Hippocampal formation (tissue), 2 donors: ENCODE measurements at regions not wholly inside any gene's neighbourhood (a gene's known extent, or its start where the extent isn't known, plus 50 kb on each side); places are given as distances from the start of the nearest gene placed in this dataset.

Experiments used
- DNase-seq, 2 donors: peaks; one replicate each; lab custom pipeline; 2025; lab: John Stamatoyannopoulos, UW

DNA sequence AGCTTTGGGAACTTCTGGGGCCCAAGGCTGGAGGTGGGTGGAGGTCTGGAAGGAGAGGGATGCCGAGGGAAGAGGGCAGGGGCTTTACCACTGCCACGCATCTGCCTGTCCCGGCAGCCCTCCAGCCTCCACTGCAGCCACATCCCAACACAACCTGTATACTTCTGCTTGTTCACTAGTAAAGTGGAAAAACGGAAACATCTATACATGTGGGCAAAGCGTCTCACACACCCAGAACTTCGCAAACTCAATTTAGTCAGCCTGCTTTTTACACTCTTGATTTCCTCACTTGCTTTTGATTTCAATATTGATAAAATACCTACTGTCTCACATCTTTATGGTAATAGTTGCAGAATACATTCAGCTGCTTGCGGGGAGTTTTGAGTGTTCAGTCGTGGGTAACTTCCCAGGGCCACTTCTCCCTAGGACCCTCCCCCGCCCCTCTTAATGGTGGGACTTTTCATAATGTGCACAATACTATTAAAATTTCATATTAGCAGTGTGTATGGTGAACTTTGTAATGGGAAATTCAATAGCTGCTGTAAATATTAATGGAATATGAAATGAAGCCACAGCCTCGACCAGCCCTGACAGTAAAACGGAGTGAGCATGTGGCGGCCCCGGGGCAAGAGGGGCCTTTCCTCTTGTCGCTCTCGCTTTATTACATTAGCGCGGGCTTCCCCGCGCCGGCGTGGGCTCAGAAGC is 85.2 kb downstream of the NR2F2 start:
- no peak for DNase-seq

DNA sequence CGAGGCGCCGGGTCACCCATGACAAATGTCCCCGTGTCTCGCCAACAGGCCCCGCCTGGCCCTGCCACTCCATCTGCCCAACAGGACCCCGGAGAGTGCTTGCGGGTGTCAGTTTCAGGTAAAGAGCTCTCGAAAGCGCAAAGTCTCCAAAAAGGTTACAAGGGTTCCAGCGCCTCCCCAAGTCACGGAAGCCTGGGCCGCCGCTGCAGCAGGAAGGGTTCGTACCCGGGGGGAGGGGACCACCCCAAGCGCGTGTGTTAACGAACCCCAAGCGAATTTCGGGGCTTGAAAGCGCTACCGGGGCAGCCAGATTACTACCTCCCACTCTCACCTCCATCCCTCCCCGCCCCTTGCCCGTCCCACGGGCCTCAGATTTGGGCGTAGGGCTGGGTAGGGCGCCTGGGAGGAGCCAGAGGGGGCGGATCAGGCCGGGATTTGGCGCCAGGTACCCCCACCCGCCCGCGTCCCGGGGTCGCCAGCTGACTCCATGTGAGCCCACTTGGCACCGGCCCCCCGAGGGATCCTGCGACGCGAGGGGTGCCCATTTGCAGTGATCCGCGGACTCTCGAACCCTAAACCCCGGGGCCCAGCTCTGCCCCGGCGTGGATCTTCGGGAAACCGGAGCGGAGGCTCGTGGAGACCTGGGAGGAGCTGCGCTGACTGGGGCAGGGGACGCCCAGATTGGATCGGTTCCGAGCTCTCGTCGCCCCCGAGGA is 85.9 kb downstream of the NR2F2 start:
- no peak for DNase-seq

DNA sequence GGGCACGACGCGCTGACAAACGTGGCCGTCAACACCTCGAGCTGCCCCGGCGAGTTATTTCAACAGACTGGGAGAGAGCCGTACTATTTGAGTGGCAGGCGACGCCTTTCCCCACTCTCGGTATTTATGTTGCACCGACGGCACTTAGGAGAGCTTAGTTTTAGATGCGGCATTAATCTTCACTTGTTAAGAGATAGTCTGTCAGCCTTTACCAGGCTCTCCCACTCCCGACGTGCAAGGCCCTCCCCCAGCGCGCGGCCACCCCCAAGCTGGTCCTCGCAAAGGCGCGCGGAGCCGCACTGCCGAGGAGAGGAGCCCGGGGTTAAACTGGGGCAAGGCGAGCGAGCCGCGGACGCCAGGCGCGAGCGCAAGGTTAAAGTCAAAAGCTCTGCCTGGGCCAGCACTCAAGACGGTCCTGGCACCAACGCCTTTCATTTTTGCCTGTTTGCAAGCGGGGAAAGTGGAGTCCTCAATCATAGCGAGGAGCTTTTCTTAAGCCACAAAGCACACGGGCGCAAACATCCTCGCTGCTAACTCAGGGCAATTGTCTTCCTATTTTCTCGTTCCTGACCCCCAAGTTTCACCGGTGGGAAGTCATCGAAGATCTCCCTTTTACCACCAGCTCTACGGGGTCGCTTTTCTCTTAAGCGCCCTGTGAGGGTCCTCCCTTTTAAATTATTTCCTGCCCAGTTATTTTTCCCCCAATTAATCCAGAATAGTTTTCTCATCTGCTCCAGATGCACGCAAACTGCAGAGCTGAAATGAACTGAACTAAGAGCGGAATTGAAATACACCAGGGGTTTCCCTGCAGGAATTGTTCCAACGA is 86.6 kb downstream of the NR2F2 start:
- DNase-seq: no peak

DNA sequence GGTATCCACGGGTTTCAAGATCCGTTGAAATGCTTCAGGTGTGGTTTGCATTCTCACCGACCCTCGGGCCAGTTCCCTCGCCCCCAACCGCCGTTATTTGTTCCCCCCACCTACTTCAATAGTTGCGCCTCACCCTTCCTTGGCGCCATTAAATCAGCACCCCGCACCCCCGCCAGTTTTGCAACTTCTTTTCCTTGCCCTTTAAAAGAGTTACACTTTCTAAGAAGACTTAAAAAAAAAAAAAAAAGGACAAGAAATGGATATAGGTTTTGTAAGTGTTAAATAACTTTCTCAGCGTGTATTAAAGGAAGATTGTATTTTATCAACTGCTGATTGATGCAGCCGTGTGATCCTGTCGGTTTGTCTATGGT is 87.2 kb downstream of the NR2F2 start:
- no peak for DNase-seq

DNA sequence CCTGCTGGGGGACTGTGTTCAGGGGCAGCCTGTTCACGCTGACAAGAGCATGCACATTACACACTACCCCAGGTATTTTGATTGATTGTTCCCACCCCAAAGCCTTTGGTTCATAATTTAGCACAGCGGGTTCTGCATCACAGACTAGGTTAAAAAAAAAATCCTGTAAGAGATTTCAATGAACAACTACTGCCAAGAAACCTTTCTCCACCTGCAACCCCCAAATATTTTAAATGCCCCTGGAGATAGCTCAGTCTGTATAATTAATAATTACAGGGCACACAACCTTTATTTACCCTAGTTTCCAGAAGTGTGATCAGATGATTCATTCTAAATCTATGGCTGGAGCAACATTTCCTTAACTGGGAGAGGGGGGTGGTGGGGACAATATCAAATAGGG is 87.6 kb downstream of the NR2F2 start:
- DNase-seq: no peak

- DNase-seq: no peak
Measured at GRCh38 chr15:96421178-96421601, 90.7 kb downstream of the NR2F2 start.

DNA sequence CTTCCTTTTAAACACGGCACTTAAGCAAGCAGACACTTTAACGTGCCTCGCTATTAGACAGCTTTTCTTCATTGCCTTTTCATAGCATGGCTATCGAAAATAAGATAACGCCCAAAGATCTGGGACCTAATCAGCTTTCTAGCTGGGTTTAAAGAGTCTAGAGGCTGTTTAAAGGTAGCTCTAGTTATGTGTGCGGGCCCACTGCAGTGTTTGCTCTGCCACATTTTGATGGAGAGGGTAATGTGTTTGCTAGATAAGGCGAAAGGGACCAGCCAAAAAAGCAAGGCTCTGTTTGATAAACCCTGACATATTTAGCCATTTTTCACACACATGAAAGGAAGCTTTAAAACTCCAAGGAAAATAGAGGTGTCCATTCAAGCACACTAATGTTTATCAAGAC is 91.6 kb downstream of the NR2F2 start:
- no peak for DNase-seq

DNA sequence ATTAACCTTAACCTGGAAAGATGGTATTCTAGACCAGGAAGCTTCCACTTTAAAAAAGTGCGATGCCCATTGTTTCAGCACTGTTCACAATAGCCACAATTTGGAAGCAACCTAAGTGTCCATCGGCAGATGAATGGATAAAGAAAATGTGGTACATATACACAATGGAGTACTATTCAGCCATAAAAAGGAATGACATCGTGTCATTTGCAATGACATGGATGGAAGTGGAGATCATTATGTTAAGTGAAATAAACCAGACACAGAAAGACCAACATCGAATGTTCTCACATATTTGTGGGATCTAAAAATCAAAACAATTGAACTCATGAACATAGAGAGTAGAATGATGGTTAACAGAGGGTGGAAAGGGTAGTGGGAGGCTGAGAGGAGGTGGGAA is 94.2 kb downstream of the NR2F2 start:
- no peak for DNase-seq

- DNase-seq: no peak
Measured at GRCh38 chr15:96428742-96429141, 98.2 kb downstream of the NR2F2 start.

DNA sequence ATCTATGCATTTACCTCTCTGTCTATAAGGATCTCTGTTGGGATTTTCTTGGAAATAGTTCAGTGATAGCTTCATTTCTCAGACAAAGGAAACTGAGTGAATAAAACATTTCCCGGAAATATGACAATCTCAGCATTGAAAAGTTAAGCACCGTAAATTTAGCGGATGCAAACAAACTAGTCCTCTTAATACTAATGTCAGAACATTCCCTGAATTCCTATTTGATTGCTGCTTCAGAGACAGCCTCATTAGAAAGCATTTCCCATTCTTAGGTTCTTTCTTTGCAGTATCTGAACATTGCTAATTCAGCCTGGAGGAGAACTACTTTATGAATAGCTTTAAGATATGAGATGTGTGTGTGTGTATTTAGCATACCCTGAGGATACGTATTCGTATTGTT is 101.3 kb downstream of the NR2F2 start:
- DNase-seq: no peak

GRCh38 chr15:96435022-96435421 is 104.5 kb downstream of the NR2F2 start:
- DNase-seq: no peak

GRCh38 chr15:96435841-96436240 is 105.3 kb downstream of the NR2F2 start:
- DNase-seq: no peak

DNA sequence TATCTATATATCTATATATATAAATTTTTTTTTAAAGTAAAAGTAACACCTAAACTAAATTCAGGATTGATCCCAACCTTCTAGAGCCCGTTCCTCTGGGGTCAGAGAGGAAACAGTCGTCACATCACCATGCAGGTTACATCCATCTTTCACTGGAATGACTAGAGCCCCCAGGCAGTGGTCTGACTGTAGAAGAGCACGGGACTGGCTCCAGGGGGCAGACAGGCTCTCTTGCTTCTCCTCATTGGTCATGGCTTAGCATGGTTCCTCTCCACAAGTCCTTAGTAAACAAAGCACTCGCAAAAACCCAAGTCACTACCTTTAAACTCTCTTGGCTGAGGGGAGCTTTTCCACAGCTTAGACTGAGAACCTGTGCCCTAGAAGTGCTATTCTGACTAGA is 110.5 kb downstream of the NR2F2 start:
- DNase-seq: no peak

DNA sequence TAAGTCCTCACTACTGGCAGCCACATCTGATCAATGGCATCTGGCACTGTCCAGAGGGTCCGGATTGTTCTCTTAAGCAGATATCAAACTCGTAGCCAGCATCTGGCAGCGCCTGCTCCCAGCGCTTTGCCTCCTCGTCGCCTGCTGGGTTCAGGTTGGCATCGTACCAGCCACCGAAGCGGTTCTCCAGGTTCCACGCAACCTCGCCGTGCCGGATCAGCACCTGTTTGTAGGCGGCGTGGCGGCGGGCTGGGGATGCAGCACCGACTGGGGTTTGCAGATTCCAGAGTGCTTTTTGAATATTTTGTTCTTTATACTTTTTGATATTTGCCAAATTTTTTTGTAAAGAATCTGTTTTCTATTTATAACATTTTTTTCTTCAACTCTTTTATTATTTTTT is 111.6 kb downstream of the NR2F2 start:
- DNase-seq: no peak

DNA sequence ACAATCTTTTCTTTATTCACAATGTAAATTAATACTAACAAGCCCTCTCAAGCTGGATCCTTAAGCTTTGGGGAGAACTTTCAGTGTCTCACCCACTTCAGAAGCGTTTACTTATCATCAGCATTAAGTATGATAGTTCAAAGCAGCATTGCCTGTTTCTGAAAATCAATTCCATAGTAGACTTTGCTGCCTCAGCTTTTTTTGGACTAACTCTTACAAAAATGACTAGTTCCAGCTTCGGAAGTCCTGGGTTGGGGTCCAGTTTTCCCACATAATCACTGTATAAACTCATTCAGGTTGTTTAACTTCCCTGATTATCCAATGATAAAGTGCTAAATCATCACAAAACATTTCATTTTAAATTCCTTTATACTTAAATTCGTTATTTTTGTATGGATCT is 114.4 kb downstream of the NR2F2 start:
- DNase-seq: no peak

GRCh38 chr15:96448923-96449322 is 118.4 kb downstream of the NR2F2 start:
- no peak for DNase-seq

DNA sequence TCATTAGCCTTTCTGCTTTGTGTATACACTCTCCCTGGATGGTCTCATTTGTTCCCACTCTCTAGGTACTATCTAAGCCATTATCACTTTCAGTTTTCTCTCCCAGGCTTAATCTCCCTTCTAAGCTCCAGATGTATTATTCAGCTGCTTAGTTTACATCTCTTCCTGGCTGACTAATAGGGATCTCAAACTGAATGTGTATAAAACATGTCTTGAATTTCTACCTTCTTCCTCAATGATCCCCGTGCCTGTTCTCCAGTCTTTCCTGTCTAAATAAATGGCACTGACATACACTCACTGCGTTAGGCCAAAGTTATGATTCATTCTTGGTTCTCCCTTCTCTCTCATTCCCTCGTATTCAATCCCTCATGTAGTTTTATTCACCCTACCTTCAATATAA is 127.3 kb downstream of the NR2F2 start:
- no peak for DNase-seq

- DNase-seq: no peak
Measured at GRCh38 chr15:96460106-96460505, 129.6 kb downstream of the NR2F2 start.

DNA sequence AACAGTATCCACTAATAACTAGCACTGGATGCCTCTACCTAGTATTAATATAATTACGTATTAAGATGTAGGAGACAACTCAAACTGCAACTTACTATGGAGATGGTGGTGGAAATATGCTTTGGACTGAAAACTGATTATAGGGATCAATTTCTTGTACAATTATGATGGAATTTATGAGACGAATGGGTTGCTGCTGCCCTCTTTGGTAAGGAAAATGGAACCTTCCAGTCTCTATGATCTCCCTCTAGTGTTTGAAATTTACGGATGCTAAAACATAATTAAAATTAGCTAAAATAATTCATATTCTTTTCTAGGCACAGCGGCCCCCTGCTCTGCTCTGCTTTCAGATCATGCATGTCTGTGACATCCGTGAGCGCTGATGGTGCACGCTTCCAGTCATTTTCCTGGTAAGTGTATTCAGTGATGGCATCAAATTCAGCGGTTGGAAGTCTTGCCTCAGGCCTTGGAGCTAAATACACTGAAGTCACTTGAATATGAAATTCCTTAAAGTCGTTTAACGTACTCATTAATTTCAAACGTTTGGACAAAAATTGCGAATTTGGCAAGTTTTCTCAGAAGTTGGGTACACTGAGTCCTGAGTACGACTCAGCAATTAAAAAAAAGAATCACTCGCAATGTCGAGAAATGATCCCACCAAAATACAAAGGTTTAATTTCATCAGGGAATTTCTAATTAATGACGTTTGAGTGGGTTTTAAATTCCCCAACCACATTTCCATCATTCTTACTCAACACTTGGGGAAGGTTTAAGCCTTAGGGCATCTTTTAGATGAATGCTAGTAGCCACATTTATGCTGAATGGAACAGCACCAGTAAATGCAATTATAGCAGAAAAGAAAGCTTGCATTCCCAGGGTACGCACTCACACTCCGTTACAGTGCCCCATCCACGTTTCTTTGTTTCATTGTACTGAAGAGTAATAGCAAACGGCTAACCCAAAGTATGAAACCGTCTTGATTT is 132.6 kb downstream of the NR2F2 start:
- no peak for DNase-seq

DNA sequence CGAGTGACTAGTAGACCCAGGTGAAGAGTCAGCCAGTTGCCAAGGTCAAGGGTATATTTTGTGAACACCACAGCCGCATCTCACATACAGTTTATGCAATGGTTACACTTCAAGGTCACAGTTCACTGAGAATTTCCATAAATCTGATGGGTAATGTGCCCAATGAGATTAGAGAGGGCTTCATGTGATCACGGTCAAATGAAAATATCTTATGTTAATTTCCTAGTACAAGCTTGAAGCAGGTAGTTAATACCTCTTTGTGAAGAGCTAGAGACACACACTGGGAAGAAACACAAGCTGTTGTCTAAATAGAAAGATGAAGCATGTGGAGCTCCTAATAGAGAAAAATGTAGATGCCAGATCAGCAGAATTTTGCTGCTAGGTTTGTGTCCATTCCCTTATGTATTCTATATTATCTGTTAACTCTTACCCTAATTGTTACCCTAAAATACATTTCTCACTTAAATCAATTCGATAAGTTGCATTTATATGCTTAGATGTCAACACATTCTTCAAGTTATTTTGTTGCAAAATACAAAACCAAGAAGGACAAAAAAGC is 136.0 kb downstream of the NR2F2 start:
- no peak for DNase-seq

DNA sequence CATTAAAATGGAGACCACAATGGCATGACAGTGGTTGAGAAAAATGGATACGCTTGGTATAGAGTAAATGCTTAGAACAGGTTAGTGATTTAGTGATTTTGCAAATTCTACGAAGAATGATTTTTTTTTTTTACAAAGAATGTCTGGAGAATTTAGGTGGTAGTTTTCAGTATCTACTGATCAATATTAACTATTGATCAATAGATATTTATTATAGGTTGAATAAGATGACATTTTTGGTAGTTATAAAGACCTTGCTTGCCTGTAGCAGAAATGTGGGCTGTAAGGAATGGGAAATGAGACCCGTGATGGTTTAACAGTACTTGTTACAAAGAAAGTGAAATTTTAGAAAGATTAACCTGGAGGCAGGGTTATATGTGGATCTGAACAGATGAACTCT is 137.5 kb downstream of the NR2F2 start:
- DNase-seq: no peak
